ENCODE measurements at regions not wholly inside any gene's neighbourhood (a gene's known extent, or its start where the extent isn't known, plus 50 kb on each side); places are given as distances from the start of the nearest gene placed in this dataset.

DNA sequence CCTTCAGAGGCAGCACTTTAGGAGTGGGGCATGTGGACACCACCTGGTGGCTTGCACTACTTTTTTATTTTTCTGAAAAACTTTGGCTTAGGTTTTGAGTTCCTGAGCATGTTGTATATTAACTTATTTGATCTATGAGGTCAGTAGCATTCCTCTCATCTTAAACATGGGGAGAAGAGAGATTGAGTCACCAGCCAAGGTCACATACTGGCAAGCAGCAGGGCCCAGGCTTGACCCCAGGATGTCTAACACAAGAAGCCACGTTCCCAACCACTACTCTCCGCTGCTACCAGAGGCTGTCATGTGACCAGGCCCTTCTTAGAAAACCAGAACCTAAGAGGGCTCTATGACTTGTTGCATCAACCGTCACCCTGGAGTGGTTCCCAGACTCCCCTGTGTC, 210.3 kb upstream of the GPR26 start:
- ChIA-PET CTCF (no interaction called here), POLR2A (no interaction called here)
- ATAC-seq = no peak
- intact Hi-C loops (cut with micrococcal nuclease) = no loop called here
- TF ChIP-seq CTCF (IDR thresholded peaks at IDR 0.05) = no peak
- no peak overlapping the region for H3K27ac Mint-ChIP-seq
- peaks cover 8% of the 10 kb centered on the region for H3K27me3 Mint-ChIP-seq
- DNase-seq = no peak
- no peaks in the 10 kb centered on the region for H3K9me3 Mint-ChIP-seq
- no peaks in the 10 kb centered on the region for H3K4me1 Mint-ChIP-seq (ENCODE audit: low read depth)
- no peaks in the 10 kb centered on the region for H3K36me3 Mint-ChIP-seq (ENCODE audit: low read depth)
- no peak overlapping the region for H3K4me3 Mint-ChIP-seq

- intact Hi-C loops (cut with micrococcal nuclease) = no loop called here
Measured at GRCh38 chr10:123458933-123459332, 207.2 kb upstream of the GPR26 start.

GRCh38 chr10:123459371-123460091, 206.6 kb upstream of the GPR26 start:
- CTCF ChIA-PET = no interaction called here
- no peaks in the 10 kb centered on the region for H3K36me3 Mint-ChIP-seq (ENCODE audit: low read depth)
- intact Hi-C loops (cut with micrococcal nuclease) = no loop called here
- peaks cover 3% of the 10 kb centered on the region for H3K27me3 Mint-ChIP-seq
- POLR2A ChIA-PET = no interaction called here
- H3K27ac Mint-ChIP-seq = no peak overlapping the region
- H3K4me3 Mint-ChIP-seq = no peak overlapping the region
- no peaks in the 10 kb centered on the region for H3K9me3 Mint-ChIP-seq
- no peaks in the 10 kb centered on the region for H3K4me1 Mint-ChIP-seq (ENCODE audit: low read depth)
- DNase-seq = no peak
- ATAC-seq = no peak
- TF ChIP-seq CTCF (IDR thresholded peaks at IDR 0.05) = no peak

More at GRCh38 chr10:123458933-123459332, 207.2 kb upstream of the GPR26 start:
- no peak for TF ChIP-seq CTCF (IDR thresholded peaks at IDR 0.05)
- Mint-ChIP-seq H3K27me3 (peaks cover 3% of the 10 kb centered on the region), H3K9me3 (no peaks in the 10 kb centered on the region), H3K36me3 (ENCODE audit: low read depth) (no peaks in the 10 kb centered on the region), H3K27ac (no peak overlapping the region), H3K4me1 (ENCODE audit: low read depth) (no peaks in the 10 kb centered on the region), H3K4me3 (no peak overlapping the region)
- POLR2A ChIA-PET = no interaction called here
- CTCF ChIA-PET = no interaction called here
- ATAC-seq (no peak), DNase-seq (no peak)

GRCh38 chr10:123462246-123462645, 203.9 kb upstream of the GPR26 start:
- TF ChIP-seq CTCF (IDR thresholded peaks at IDR 0.05) = no peak
- intact Hi-C loops (cut with micrococcal nuclease) = no loop called here
- POLR2A ChIA-PET = no interaction called here

DNA sequence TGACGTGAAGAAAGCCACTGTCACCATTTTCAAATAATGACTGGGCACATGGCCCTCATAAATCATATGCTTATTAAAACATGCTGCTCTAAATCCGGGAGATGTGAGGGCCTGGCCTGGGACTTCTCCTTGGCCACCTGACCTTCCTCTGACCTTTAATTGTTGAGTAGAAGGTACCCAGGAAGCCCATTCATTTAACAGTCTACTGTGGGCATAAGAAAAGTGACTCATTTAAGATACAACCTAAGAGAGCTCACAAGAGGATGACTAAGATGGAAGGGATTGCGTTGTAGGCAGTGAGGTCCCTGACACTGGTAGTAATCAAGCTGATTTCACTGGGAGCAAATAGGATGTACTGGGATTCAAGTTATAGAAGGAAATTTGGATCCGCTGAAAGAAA, 203.4 kb upstream of the GPR26 start:
- Mint-ChIP-seq H3K36me3 (ENCODE audit: low read depth) (no peaks in the 10 kb centered on the region), H3K4me3 (no peak overlapping the region), H3K9me3 (no peaks in the 10 kb centered on the region), H3K27me3 (peaks cover 5% of the 10 kb centered on the region), H3K27ac (no peak overlapping the region), H3K4me1 (ENCODE audit: low read depth) (no peaks in the 10 kb centered on the region)
- CTCF ChIA-PET = no interaction called here
- intact Hi-C loops (cut with micrococcal nuclease) = no loop called here
- ATAC-seq = no peak
- no peak for TF ChIP-seq CTCF (IDR thresholded peaks at IDR 0.05)
- POLR2A ChIA-PET = no interaction called here
- DNase-seq = no peak

More at GRCh38 chr10:123462246-123462645, 203.9 kb upstream of the GPR26 start:
- DNase-seq (no peak), ATAC-seq (no peak)
- no peaks in the 10 kb centered on the region for H3K9me3 Mint-ChIP-seq
- CTCF ChIA-PET = no interaction called here
- H3K36me3 Mint-ChIP-seq (ENCODE audit: low read depth) = no peaks in the 10 kb centered on the region
- peaks cover 3% of the 10 kb centered on the region for H3K27me3 Mint-ChIP-seq
- no peak overlapping the region for H3K27ac Mint-ChIP-seq
- H3K4me1 Mint-ChIP-seq (ENCODE audit: low read depth) = no peaks in the 10 kb centered on the region
- H3K4me3 Mint-ChIP-seq = no peak overlapping the region
